Hepatocyte (in vitro differentiated cells): ENCODE measurements at regions not wholly inside any gene's neighbourhood (a gene's known extent, or its start where the extent isn't known, plus 50 kb on each side); places are given as distances from the start of the nearest gene placed in this dataset.
A peak's percentile ranks its signal among the peaks of the same experiment; 100 is the strongest.

ENCODE experiments used
- DNase-seq: peaks from one replicate; pipeline ENCODE4 v3.0.0-alpha.2; 2016; ENCODE audit warnings: low spot score
- H2AFZ ChIP-seq: fragments of 200-600 bp; sonication (generic); 2 replicates; pipeline ENCODE4 v1.6.0; 2016; ENCODE audit warnings: antibody characterized with exemption, mild to moderate bottlenecking
- H3K27ac ChIP-seq: fragments of 200-600 bp; sonication (generic); 2 replicates; pipeline ENCODE4 v1.5.1; 2016; ENCODE audit warnings: mild to moderate bottlenecking
- H3K27me3 ChIP-seq: fragments of 200-600 bp; sonication (generic); 2 replicates; pipeline ENCODE4 v1.6.1; 2016
- H3K36me3 ChIP-seq: fragments of 200-600 bp; sonication (generic); replicated peaks from 2 replicates; pipeline ENCODE4 v1.5.1; 2016; ENCODE audit warnings: low read depth; ENCODE audit not compliant: insufficient read depth
- H3K4me1 ChIP-seq: fragments of 200-600 bp; sonication (generic); 2 replicates; pipeline ENCODE4 v1.5.1; 2016; ENCODE audit warnings: mild to moderate bottlenecking, moderate library complexity; ENCODE audit not compliant: insufficient read depth
- H3K4me2 ChIP-seq: fragments of 200-600 bp; sonication (generic); 2 replicates; pipeline ENCODE4 v1.6.0; 2016
- H3K4me3 ChIP-seq: fragments of 200-600 bp; sonication (generic); 2 replicates; pipeline ENCODE4 v1.5.1; 2016; ENCODE audit warnings: mild to moderate bottlenecking
- H3K79me2 ChIP-seq: fragments of 200-600 bp; sonication (generic); 2 replicates; pipeline ENCODE4 v1.6.0; 2017; ENCODE audit warnings: mild to moderate bottlenecking
- H3K9me2 ChIP-seq: fragments of 200-600 bp; sonication (generic); replicated peaks from 2 replicates; pipeline ENCODE4 v1.6.0; 2017; ENCODE audit warnings: mild to moderate bottlenecking; ENCODE audit not compliant: insufficient read depth
- H3K9me3 ChIP-seq: fragments of 200-600 bp; sonication (generic); 2 replicates; pipeline ENCODE4 v1.5.1; 2016; ENCODE audit warnings: low read depth, mild to moderate bottlenecking
- H4K20me1 ChIP-seq: fragments of 200-600 bp; sonication (generic); 2 replicates; pipeline ENCODE4 v1.6.0; 2016; ENCODE audit warnings: mild to moderate bottlenecking; ENCODE audit not compliant: insufficient read depth, poor library complexity, severe bottlenecking
- CTCF ChIP-seq: fragments of 200-600 bp; sonication (generic); IDR thresholded peaks from 2 replicates; pipeline ENCODE4 v1.5.1; 2016; ENCODE audit warnings: antibody characterized with exemption, mild to moderate bottlenecking; ENCODE audit not compliant: poor library complexity
- EZH2 ChIP-seq: fragments of 200-600 bp; sonication (generic); IDR thresholded peaks from 2 replicates; pipeline ENCODE4 v1.6.1; 2016; ENCODE audit warnings: antibody characterized with exemption, mild to moderate bottlenecking, borderline replicate concordance
- EZH2phosphoT487 ChIP-seq: fragments of 200-600 bp; sonication (generic); IDR thresholded peaks from one replicate; pipeline ENCODE4 v1.6.1; 2018; ENCODE audit warnings: antibody characterized with exemption, mild to moderate bottlenecking, low read depth, moderate library complexity; ENCODE audit not compliant: unreplicated experiment, severe bottlenecking
- WGBS: methylation state at CpG from one replicate; pipeline ENCODE4 v1.1.6; 2016; ENCODE audit warnings: low lambda C conversion rate; ENCODE audit errors: missing lambda C conversion rate; 5-methylcytosine and 5-hydroxymethylcytosine counted together

GRCh38 chr9:18235181-18235908 is 238.6 kb upstream of the ADAMTSL1 start:
- H3K79me2 ChIP-seq = no peaks in the 10 kb centered on the region

GRCh38 chr9:18236336-18236735 is 237.6 kb upstream of the ADAMTSL1 start:
- Histone ChIP-seq H3K4me3 (no peak overlapping the region), H3K4me2 (no peak overlapping the region), H3K36me3 (no peaks in the 10 kb centered on the region), H3K27ac (no peak overlapping the region), H2AFZ (no peak overlapping the region), H3K4me1 (no peaks in the 10 kb centered on the region), H4K20me1 (no peaks in the 10 kb centered on the region), H3K9me3 (no peaks in the 10 kb centered on the region), H3K9me2 (no peaks in the 10 kb centered on the region), H3K27me3 (peaks cover 13% of the 10 kb centered on the region), H3K79me2 (no peaks in the 10 kb centered on the region)
- no peak for DNase-seq
- TF ChIP-seq EZH2phosphoT487 (no peak), CTCF (no peak), EZH2 (no peak)
- WGBS = 87% methylated on average over 3 of the region's 3 CpGs

More at GRCh38 chr9:18235181-18235908, 238.6 kb upstream of the ADAMTSL1 start:
- no peaks in the 10 kb centered on the region for H4K20me1 ChIP-seq
- TF ChIP-seq CTCF (no peak), EZH2phosphoT487 (no peak), EZH2 (no peak)
- DNase-seq = no peak
- no peak overlapping the region for H3K27ac ChIP-seq
- H3K27me3 ChIP-seq = peaks cover 13% of the 10 kb centered on the region
- 91% methylated on average over 6 of the region's 6 CpGs for WGBS
- H3K9me2 ChIP-seq = no peaks in the 10 kb centered on the region
- no peak overlapping the region for H3K4me2 ChIP-seq
- no peaks in the 10 kb centered on the region for H3K9me3 ChIP-seq
- H3K4me1 ChIP-seq = no peaks in the 10 kb centered on the region
- no peaks in the 10 kb centered on the region for H3K36me3 ChIP-seq
- H3K4me3 ChIP-seq = no peak overlapping the region
- no peak overlapping the region for H2AFZ ChIP-seq

- Histone ChIP-seq H3K4me1 (no peaks in the 10 kb centered on the region), H3K9me2 (no peaks in the 10 kb centered on the region), H4K20me1 (no peaks in the 10 kb centered on the region), H3K36me3 (no peaks in the 10 kb centered on the region), H3K27me3 (peaks cover 13% of the 10 kb centered on the region), H3K27ac (peak overlapping the region; percentile 21), H3K79me2 (no peaks in the 10 kb centered on the region), H2AFZ (no peak overlapping the region), H3K4me2 (no peak overlapping the region), H3K4me3 (no peak overlapping the region), H3K9me3 (no peaks in the 10 kb centered on the region)
- WGBS = 90% methylated on average over 3 of the region's 3 CpGs
- no peak for DNase-seq
- TF ChIP-seq CTCF (no peak), EZH2phosphoT487 (no peak), EZH2 (no peak)
Measured at GRCh38 chr9:18237776-18238175, 236.2 kb upstream of the ADAMTSL1 start.
